D721Med (cell line): ENCODE measurements at regions not wholly inside any gene's neighbourhood (a gene's known extent, or its start where the extent isn't known, plus 50 kb on each side); places are given as distances from the start of the nearest gene placed in this dataset.

Experiments used
- DNase-seq: peaks from one replicate; pipeline ENCODE4 v3.0.0; 2011; ENCODE audit warnings: low spot score; ENCODE audit not compliant: insufficient read length
- FAIRE-seq: peaks from 2 replicates; lab custom pipeline; 2011; peaks lifted over from hg19 to GRCh38; lab: Jason Lieb, UNC
- CTCF ChIP-seq: IDR thresholded peaks from 2 replicates; pipeline ENCODE4 v1.5.1; 2012; ENCODE audit warnings: mild to moderate bottlenecking, control low read depth; ENCODE audit not compliant: insufficient read depth; ENCODE audit errors: missing control alignments

- no peak for TF ChIP-seq CTCF
- DNase-seq (no peak), FAIRE-seq (no peak)
These were observed 70.0 kb downstream of the LMO4 start for GRCh38 chr1:87398641-87399040.

- no peak for TF ChIP-seq CTCF
- DNase-seq: no peak
- no peak for FAIRE-seq
These were observed 70.6 kb downstream of the LMO4 start for GRCh38 chr1:87399264-87399663.

GRCh38 chr1:87399701-87400100 lies 71.0 kb downstream of the LMO4 start:
- FAIRE-seq (no peak), DNase-seq (no peak)
- no peak for TF ChIP-seq CTCF

- no peak for DNase-seq
- no peak for FAIRE-seq
- TF ChIP-seq CTCF: no peak
These were observed 72.1 kb downstream of the LMO4 start for GRCh38 chr1:87400813-87401212.

GRCh38 chr1:87402241-87403002 lies 73.7 kb downstream of the LMO4 start:
- FAIRE-seq (no peak), DNase-seq (no peak)
- no peak for TF ChIP-seq CTCF

GRCh38 chr1:87403061-87403820 lies 74.6 kb downstream of the LMO4 start:
- no peak for FAIRE-seq
- no peak for DNase-seq
- no peak for TF ChIP-seq CTCF

GRCh38 chr1:87404296-87404695 lies 75.6 kb downstream of the LMO4 start:
- no peak for TF ChIP-seq CTCF
- no peak for DNase-seq
- no peak for FAIRE-seq
